HepG2 (cell line): ENCODE measurements at regions not wholly inside any gene's neighbourhood (a gene's known extent, or its start where the extent isn't known, plus 50 kb on each side); places are given as distances from the start of the nearest gene placed in this dataset.

Experiments used
- ELF4 ChIP-seq: sonication (generic); formaldehyde crosslinking; IDR thresholded peaks from 2 replicates; pipeline ENCODE4 v1.5.0; 2020; ENCODE audit warnings: missing genetic modification reagents, mild to moderate bottlenecking, moderate library complexity, borderline replicate concordance
- ZBTB7A ChIP-seq: sonication (generic); formaldehyde crosslinking; IDR thresholded peaks from 2 replicates; pipeline ENCODE4 v1.8.0; 2022; ENCODE audit warnings: mild to moderate bottlenecking, missing genetic modification reagents
- TF ChIP-seq, protein P1 (sequence below): sonication (generic); formaldehyde crosslinking; IDR thresholded peaks from 2 replicates; pipeline ENCODE4 v1.4.0; 2020; ENCODE audit warnings: missing genetic modification reagents
- TF ChIP-seq, protein P2 (sequence below): IDR thresholded peaks from 2 replicates; pipeline ENCODE4 v1.6.1; 2016; ENCODE audit warnings: missing genetic modification reagents, missing compliant biosample characterization

DNA sequence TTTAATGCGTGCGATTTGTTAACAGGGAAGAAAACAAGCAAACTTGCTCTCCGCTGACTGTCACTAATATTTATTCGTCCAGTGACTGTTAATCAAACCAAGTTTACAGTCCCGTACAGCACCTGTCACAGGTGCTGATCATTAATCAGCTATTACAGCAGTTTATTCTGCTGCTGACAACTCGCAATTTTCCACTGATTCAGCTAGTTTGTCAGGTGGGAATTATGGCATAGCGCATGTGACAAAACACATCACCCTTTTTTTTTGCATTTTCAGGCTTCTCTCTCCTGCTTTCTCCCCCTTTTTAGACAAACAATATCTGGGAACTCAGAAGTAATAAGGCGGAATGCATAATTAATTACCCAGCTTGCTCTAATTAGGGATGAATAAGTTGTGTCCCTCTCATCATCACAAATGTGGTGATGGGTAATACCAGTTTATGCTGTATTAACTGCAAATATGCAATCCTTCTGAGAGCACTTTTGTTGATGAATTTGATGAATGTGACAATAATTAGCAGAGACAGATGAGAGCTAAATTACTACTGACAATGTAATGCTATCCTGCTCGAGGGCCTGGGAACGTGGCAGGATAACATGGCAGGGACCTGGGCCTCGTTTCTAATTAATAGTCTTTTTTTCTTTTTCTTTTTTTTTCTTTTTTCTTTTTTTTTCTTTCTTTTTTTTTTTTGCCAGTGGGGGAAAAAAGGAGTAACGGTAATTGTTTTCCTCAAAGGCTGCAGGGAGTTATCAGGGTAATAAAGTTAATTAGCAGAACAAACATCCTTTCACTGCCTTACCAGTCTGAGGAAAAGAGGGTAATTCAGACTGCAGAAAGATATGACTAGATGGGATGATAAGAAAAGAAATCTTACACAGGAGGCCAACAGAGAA is 150.3 kb upstream of the SOX2 start:
- TF ChIP-seq ELF4 (CRISPR knock-in tag) (no peak), ZBTB7A (no peak)
- TF ChIP-seq, protein P1, sequence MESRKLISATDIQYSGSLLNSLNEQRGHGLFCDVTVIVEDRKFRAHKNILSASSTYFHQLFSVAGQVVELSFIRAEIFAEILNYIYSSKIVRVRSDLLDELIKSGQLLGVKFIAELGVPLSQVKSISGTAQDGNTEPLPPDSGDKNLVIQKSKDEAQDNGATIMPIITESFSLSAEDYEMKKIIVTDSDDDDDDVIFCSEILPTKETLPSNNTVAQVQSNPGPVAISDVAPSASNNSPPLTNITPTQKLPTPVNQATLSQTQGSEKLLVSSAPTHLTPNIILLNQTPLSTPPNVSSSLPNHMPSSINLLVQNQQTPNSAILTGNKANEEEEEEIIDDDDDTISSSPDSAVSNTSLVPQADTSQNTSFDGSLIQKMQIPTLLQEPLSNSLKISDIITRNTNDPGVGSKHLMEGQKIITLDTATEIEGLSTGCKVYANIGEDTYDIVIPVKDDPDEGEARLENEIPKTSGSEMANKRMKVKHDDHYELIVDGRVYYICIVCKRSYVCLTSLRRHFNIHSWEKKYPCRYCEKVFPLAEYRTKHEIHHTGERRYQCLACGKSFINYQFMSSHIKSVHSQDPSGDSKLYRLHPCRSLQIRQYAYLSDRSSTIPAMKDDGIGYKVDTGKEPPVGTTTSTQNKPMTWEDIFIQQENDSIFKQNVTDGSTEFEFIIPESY = no peak
- TF ChIP-seq, protein P2, sequence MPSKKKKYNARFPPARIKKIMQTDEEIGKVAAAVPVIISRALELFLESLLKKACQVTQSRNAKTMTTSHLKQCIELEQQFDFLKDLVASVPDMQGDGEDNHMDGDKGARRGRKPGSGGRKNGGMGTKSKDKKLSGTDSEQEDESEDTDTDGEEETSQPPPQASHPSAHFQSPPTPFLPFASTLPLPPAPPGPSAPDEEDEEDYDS (CRISPR knock-in tag) = no peak
